Adrenal gland (tissue), 9 donors: ENCODE measurements at regions not wholly inside any gene's neighbourhood (a gene's known extent, or its start where the extent isn't known, plus 50 kb on each side); places are given as distances from the start of the nearest gene placed in this dataset.

Experiments
- DNase-seq, 7 donors: peaks; one replicate each; pipeline ENCODE4 v3.0.0-alpha.2; 2019 to 2020
- H3K27ac ChIP-seq, 5 donors: fragments of 200-600 bp; sonication (generic) in 4 of 5; 1 replicate in 3 of 5; 2 replicates in 2 of 5; pipeline versions ENCODE4 v1.5.1 to v1.8.0; 2016 to 2020; ENCODE audit warnings: mild to moderate bottlenecking in 1 of 5
- H3K27me3 ChIP-seq: fragments of 200-600 bp; 2 replicates; pipeline ENCODE4 v1.8.0; 2021
- H3K36me3 ChIP-seq, 2 donors: fragments of 200-600 bp; replicated peaks in 1 of 2; 1 replicate in 1 of 2; 2 replicates in 1 of 2; pipeline versions ENCODE4 v1.5.1 to v1.8.0; 2018 to 2022
- H3K4me1 ChIP-seq, 2 donors: fragments of 200-600 bp; replicated peaks in 1 of 2; 1 replicate in 1 of 2; 2 replicates in 1 of 2; pipeline versions ENCODE4 v1.5.1 to v1.8.0; 2018 to 2021
- H3K4me3 ChIP-seq, 4 donors: fragments of 200-600 bp; sonication (generic) in 3 of 4; one replicate each; pipeline ENCODE4 v1.5.1; 2016 to 2018
- H3K9me3 ChIP-seq, 3 donors: fragments of 200-600 bp; sonication (generic) in 1 of 3; replicated peaks in 1 of 3; 1 replicate in 2 of 3; 2 replicates in 1 of 3; pipeline versions ENCODE4 v1.5.1 to v1.8.0; 2016 to 2021
- POLR2A ChIP-seq, 2 donors: fragments of 450-650 bp; IDR thresholded peaks; one replicate each; pipeline ENCODE4 v1.6.1; 2017; ENCODE audit warnings: antibody characterized with exemption in 2 of 2, mild to moderate bottlenecking in 2 of 2, moderate library complexity in 1 of 2
- WGBS, 4 donors: extraction: QIAGEN DNeasy Blood & Tissue Kit in 2 of 4; methylation state at CpG; one replicate each; pipeline versions ENCODE4 v1.1.5 to v1.1.7; 2013 to 2017; 5-methylcytosine and 5-hydroxymethylcytosine counted together
- intact Hi-C, 2 donors: fragments of 100-400 bp; cut with DNase I; formaldehyde crosslinking; loops; one replicate each; pipeline versions ENCODE4 v1.14.1 to v1.15.0; 2022 to 2023
- TF ChIP-seq, protein P1 (sequence below), 6 experiments: fragments of 450-650 bp in 4 of 6; fragments of 200-600 bp in 2 of 6; sonication (generic) in 1 of 6; IDR thresholded peaks; 1 replicate in 5 of 6; 2 replicates in 1 of 6; pipeline versions ENCODE4 v1.5.1 to v1.8.0; 2016 to 2021; ENCODE audit warnings: antibody characterized with exemption in 6 of 6, mild to moderate bottlenecking in 2 of 6, moderate library complexity in 1 of 6
- donor health status: healthy with polysubstance abuse.
- donor health status: Bipolar disorder and iron deficiency.
- donor health status: DM: yes; HTN: yes; CAD: no.
- donor health status: DM: no; HTN: no; CAD: no.
- donor health status: DM: no; HTN: no; CAD: no.

GRCh38 chr13:106656186-106656585 lies 88.2 kb upstream of the ARGLU1 start:
- Histone ChIP-seq H3K27ac (no peak overlapping the region), H3K9me3 (no peaks in the 10 kb centered on the region), H3K4me3 (no peak overlapping the region), H3K27me3 (no peaks in the 10 kb centered on the region), H3K36me3 (no peaks in the 10 kb centered on the region), H3K4me1 (no peaks in the 10 kb centered on the region)
- TF ChIP-seq POLR2A (IDR thresholded peaks at IDR 0.05), result no peak
- TF ChIP-seq, protein P1, sequence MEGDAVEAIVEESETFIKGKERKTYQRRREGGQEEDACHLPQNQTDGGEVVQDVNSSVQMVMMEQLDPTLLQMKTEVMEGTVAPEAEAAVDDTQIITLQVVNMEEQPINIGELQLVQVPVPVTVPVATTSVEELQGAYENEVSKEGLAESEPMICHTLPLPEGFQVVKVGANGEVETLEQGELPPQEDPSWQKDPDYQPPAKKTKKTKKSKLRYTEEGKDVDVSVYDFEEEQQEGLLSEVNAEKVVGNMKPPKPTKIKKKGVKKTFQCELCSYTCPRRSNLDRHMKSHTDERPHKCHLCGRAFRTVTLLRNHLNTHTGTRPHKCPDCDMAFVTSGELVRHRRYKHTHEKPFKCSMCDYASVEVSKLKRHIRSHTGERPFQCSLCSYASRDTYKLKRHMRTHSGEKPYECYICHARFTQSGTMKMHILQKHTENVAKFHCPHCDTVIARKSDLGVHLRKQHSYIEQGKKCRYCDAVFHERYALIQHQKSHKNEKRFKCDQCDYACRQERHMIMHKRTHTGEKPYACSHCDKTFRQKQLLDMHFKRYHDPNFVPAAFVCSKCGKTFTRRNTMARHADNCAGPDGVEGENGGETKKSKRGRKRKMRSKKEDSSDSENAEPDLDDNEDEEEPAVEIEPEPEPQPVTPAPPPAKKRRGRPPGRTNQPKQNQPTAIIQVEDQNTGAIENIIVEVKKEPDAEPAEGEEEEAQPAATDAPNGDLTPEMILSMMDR (IDR thresholded peaks at IDR 0.05), result no peak
- WGBS, 4 donors, result 37 to 61% (median 43%) methylated on average over 1 of the region's 1 CpG
- intact Hi-C loops, result no loop called here
- no peak for DNase-seq

DNA sequence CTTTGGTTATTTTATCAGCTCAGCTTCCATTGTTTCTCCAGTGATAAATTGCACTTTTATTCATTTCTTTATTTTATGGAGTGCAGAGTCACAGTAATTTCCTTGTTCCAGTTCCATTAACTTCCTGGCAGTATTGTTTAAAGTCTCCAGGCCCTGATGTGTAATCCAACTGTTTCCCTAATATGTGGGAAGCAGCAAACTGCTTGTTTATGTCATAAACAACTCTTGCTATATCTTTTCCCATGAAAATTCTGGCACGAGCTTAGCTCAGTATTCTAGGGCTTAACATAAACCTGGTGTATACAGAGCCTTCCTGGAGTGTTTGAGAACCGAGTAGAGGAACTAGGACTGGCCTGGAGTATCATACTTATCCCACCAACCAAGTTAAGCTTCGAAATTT lies 83.5 kb upstream of the ARGLU1 start:
- Histone ChIP-seq H3K4me3 (no peak overlapping the region), H3K36me3 (no peaks in the 10 kb centered on the region), H3K4me1 (no peaks in the 10 kb centered on the region), H3K27ac (peak overlapping the region in 1 of 5 donors; percentile 15), H3K27me3 (no peaks in the 10 kb centered on the region), H3K9me3 (no peaks in the 10 kb centered on the region)
- DNase-seq, result no peak
- TF ChIP-seq POLR2A (IDR thresholded peaks at IDR 0.05), result no peak
- TF ChIP-seq, protein P1 (IDR thresholded peaks at IDR 0.05), result no peak
- intact Hi-C loops, result no loop called here
- WGBS, 4 donors, result 52 to 68% (median 60%) methylated on average over 3 of the region's 3 CpGs

- Histone ChIP-seq H3K4me3 (no peak overlapping the region), H3K4me1 (no peaks in the 10 kb centered on the region), H3K36me3 (no peaks in the 10 kb centered on the region), H3K9me3 (no peaks in the 10 kb centered on the region), H3K27ac (no peak overlapping the region), H3K27me3 (no peaks in the 10 kb centered on the region)
- intact Hi-C loops, result no loop called here
- no peak for TF ChIP-seq POLR2A (IDR thresholded peaks at IDR 0.05)
- TF ChIP-seq, protein P1 (IDR thresholded peaks at IDR 0.05), result no peak
- DNase-seq, result no peak
- 84 to 93% (median 91%) methylated on average over 7 of the region's 7 CpGs for WGBS, 4 donors
Observed at GRCh38 chr13:106650690-106651205, 82.8 kb upstream of the ARGLU1 start.

GRCh38 chr13:106649495-106649894 lies 81.6 kb upstream of the ARGLU1 start:
- 83 to 90% (median 85%) methylated on average over 3 to 4 of the region's 4 CpGs for WGBS, 4 donors
- intact Hi-C loops, result no loop called here

More at GRCh38 chr13:106649495-106649894, 81.6 kb upstream of the ARGLU1 start:
- Histone ChIP-seq H3K4me3 (no peak overlapping the region), H3K27me3 (no peaks in the 10 kb centered on the region), H3K4me1 (no peaks in the 10 kb centered on the region), H3K9me3 (no peaks in the 10 kb centered on the region), H3K36me3 (no peaks in the 10 kb centered on the region), H3K27ac (no peak overlapping the region)
- TF ChIP-seq, protein P1 (IDR thresholded peaks at IDR 0.05), result no peak
- TF ChIP-seq POLR2A (IDR thresholded peaks at IDR 0.05), result no peak
- DNase-seq, result no peak
